Panc1 (cell line): ENCODE measurements at regions not wholly inside any gene's neighbourhood (a gene's known extent, or its start where the extent isn't known, plus 50 kb on each side); places are given as distances from the start of the nearest gene placed in this dataset.

Experiments
- ATAC-seq: fragments of 200-7000 bp; cut with Tn5 transposase; 2 replicates; pipeline ENCODE4 v1.9.1; 2020; ENCODE audit warnings: mild to moderate bottlenecking, moderate library complexity
- BruUV-seq: library from RNA; stranded (reverse); fragments of 400-500 nt; replicated peaks from 2 replicates; lab custom pipeline; 2021; lab: Mats Ljungman, UMichigan
- CTCF ChIA-PET: fragments of 300-600 bp; sonication (Branson Sonifier 250); formaldehyde crosslinking; loops from one replicate; lab custom pipeline; 2022; ENCODE audit warnings: antibody characterized with exemption; lab: Charles Lee
- POLR2A ChIA-PET: fragments of 300-600 bp; sonication (Branson Sonifier 250); formaldehyde crosslinking; loops from one replicate; lab custom pipeline; 2022; ENCODE audit warnings: antibody characterized with exemption; lab: Charles Lee
- DNase-seq: peaks from one replicate; pipeline ENCODE4 v3.0.0-alpha.2; 2010; ENCODE audit warnings: low read depth, low spot score
- H3K27ac ChIP-seq: 2 replicates; pipeline ENCODE4 v1.5.1; 2011; ENCODE audit warnings: mild to moderate bottlenecking, low read length, inconsistent platforms
- H3K27me3 ChIP-seq: fragments of 200-500 bp; sonication (Bioruptor generic); 2 replicates; pipeline ENCODE4 v1.6.0; 2014; ENCODE audit warnings: low read length, inconsistent platforms; ENCODE audit not compliant: control insufficient read depth, insufficient read depth
- H3K36me3 ChIP-seq: fragments of 200-500 bp; sonication (Bioruptor generic); 2 replicates; pipeline ENCODE4 v1.5.1; 2014; ENCODE audit warnings: inconsistent platforms, mild to moderate bottlenecking, low read length, moderate library complexity; ENCODE audit not compliant: control insufficient read depth, insufficient read depth
- H3K4me1 ChIP-seq: 2 replicates; pipeline ENCODE4 v1.5.1; 2011; ENCODE audit warnings: inconsistent platforms, mild to moderate bottlenecking, low read length, moderate library complexity; ENCODE audit not compliant: control insufficient read depth, insufficient read depth
- H3K4me3 ChIP-seq, 2 experiments: 2 replicates each; pipeline ENCODE4 v1.5.1; 2011 to 2012; ENCODE audit warnings: low read depth in 2 of 2, low read length in 2 of 2, mild to moderate bottlenecking in 2 of 2, inconsistent platforms in 1 of 2, moderate library complexity in 1 of 2
- H3K9me3 ChIP-seq: fragments of 200-500 bp; sonication (Bioruptor generic); 2 replicates; pipeline ENCODE4 v1.5.1; 2014; ENCODE audit warnings: low read depth, mild to moderate bottlenecking, inconsistent platforms, low read length, moderate library complexity; ENCODE audit not compliant: control insufficient read depth, insufficient read depth
- POLR2AphosphoS5 ChIP-seq: IDR thresholded peaks from 2 replicates; pipeline ENCODE4 v1.6.1; 2012; ENCODE audit warnings: mild to moderate bottlenecking, low read depth, low read length, moderate library complexity
- SIN3A ChIP-seq: IDR thresholded peaks from 2 replicates; pipeline ENCODE4 v1.6.1; 2012; ENCODE audit warnings: low read depth, mild to moderate bottlenecking, low read length, moderate library complexity, borderline replicate concordance; ENCODE audit not compliant: insufficient read depth
- TCF7L2 ChIP-seq: IDR thresholded peaks from 2 replicates; pipeline ENCODE4 v1.6.1; 2011; ENCODE audit warnings: mild to moderate bottlenecking, low read depth, low read length, inconsistent platforms
- in situ Hi-C: cut with HindIII; loops from 2 replicates; pipeline ENCODE4 v1.10.0; 2016; ENCODE audit warnings: low sequenced_read_pairs, low pct_unique_long_range_greater_than_20kb
- intact Hi-C: fragments of 100-400 bp; cut with micrococcal nuclease; formaldehyde crosslinking; loops from one replicate; pipeline ENCODE4 v1.10.0; 2022; ENCODE audit not compliant: unreplicated experiment
- TF ChIP-seq, protein P1 (sequence below): fragments of 450-650 bp; IDR thresholded peaks from 2 replicates; pipeline ENCODE4 v1.5.1; 2017; ENCODE audit warnings: mild to moderate bottlenecking
- TF ChIP-seq, protein P2 (sequence below), 2 experiments: IDR thresholded peaks; 2 replicates each; pipeline ENCODE4 v1.6.1; 2011 to 2012; ENCODE audit warnings: low read depth in 2 of 2, control low read depth in 1 of 2, low read length in 1 of 2, mild to moderate bottlenecking in 1 of 2, moderate library complexity in 1 of 2; ENCODE audit not compliant: insufficient read depth in 1 of 2

DNA sequence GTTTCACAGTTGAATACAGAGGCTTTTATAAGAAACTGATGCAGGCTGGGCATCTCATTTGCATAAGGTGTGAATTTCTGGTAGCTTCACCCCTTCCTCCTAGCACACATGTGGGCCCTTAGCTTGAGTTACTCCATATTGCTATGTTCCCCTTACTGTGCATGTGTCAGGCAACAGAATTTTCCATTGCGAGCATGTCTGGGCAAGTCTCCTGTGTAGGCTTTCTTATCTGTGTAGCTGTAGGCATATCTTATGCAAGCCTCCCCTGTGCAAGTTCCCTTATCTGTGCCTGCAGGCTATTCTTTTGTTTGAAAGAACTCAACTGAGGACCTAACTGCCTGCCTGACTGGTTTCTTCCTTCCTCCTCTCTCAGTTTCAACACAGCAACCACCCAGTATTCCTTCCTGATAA, 597.4 kb upstream of the CDH5 start:
- H3K4me1 ChIP-seq: no peaks in the 10 kb centered on the region
- ChIA-PET POLR2A (no interaction called here), CTCF (no interaction called here)
- in situ Hi-C loops: no loop called here
- intact Hi-C loops: no loop called here
- H3K27me3 ChIP-seq: no peaks in the 10 kb centered on the region
- no TSS peak for BruUV-seq
- no peak overlapping the region for H3K27ac ChIP-seq
- no peak overlapping the region for H3K4me3 ChIP-seq
- H3K36me3 ChIP-seq: no peaks in the 10 kb centered on the region
- TF ChIP-seq, protein P1, sequence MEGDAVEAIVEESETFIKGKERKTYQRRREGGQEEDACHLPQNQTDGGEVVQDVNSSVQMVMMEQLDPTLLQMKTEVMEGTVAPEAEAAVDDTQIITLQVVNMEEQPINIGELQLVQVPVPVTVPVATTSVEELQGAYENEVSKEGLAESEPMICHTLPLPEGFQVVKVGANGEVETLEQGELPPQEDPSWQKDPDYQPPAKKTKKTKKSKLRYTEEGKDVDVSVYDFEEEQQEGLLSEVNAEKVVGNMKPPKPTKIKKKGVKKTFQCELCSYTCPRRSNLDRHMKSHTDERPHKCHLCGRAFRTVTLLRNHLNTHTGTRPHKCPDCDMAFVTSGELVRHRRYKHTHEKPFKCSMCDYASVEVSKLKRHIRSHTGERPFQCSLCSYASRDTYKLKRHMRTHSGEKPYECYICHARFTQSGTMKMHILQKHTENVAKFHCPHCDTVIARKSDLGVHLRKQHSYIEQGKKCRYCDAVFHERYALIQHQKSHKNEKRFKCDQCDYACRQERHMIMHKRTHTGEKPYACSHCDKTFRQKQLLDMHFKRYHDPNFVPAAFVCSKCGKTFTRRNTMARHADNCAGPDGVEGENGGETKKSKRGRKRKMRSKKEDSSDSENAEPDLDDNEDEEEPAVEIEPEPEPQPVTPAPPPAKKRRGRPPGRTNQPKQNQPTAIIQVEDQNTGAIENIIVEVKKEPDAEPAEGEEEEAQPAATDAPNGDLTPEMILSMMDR: no peak
- TF ChIP-seq SIN3A (no peak), POLR2AphosphoS5 (no peak), TCF7L2 (no peak)
- TF ChIP-seq, protein P2, sequence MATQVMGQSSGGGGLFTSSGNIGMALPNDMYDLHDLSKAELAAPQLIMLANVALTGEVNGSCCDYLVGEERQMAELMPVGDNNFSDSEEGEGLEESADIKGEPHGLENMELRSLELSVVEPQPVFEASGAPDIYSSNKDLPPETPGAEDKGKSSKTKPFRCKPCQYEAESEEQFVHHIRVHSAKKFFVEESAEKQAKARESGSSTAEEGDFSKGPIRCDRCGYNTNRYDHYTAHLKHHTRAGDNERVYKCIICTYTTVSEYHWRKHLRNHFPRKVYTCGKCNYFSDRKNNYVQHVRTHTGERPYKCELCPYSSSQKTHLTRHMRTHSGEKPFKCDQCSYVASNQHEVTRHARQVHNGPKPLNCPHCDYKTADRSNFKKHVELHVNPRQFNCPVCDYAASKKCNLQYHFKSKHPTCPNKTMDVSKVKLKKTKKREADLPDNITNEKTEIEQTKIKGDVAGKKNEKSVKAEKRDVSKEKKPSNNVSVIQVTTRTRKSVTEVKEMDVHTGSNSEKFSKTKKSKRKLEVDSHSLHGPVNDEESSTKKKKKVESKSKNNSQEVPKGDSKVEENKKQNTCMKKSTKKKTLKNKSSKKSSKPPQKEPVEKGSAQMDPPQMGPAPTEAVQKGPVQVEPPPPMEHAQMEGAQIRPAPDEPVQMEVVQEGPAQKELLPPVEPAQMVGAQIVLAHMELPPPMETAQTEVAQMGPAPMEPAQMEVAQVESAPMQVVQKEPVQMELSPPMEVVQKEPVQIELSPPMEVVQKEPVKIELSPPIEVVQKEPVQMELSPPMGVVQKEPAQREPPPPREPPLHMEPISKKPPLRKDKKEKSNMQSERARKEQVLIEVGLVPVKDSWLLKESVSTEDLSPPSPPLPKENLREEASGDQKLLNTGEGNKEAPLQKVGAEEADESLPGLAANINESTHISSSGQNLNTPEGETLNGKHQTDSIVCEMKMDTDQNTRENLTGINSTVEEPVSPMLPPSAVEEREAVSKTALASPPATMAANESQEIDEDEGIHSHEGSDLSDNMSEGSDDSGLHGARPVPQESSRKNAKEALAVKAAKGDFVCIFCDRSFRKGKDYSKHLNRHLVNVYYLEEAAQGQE (IDR thresholded peaks at IDR 0.05; ENCODE audit: insufficient read depth in 1 of 2, low read depth in 2 of 2, low read length in 1 of 2): no peak
- no peaks in the 10 kb centered on the region for H3K9me3 ChIP-seq
- no peak for DNase-seq
- ATAC-seq: no peak

DNA sequence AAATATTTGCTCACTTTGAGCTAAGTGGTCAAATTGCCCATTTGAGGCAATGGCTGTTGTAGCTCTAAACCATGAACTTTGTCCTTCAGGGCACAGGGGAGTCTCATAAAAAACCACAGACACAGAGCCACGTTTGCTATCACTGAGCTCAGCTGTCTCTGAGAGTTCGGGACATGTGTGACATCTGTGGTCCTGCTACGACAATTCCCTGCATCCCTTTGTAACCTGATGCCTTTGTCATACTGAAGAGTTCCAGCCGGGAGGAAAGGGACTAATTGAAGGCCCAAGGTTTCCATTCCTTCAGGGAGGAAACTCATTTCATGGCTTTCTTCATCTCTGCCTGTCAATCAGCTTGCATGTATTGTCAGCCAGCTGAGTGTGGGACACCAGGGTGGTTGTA, 599.4 kb upstream of the CDH5 start:
- TF ChIP-seq, protein P2 (IDR thresholded peaks at IDR 0.05; ENCODE audit: insufficient read depth in 1 of 2, low read depth in 2 of 2, low read length in 1 of 2): no peak
- no peak for TF ChIP-seq TCF7L2
- TF ChIP-seq POLR2AphosphoS5: no peak
- TF ChIP-seq, protein P1: no peak
- TF ChIP-seq SIN3A: no peak
- no TSS peak for BruUV-seq
- H3K4me3 ChIP-seq: no peak overlapping the region
- H3K27ac ChIP-seq: no peak overlapping the region
- no peaks in the 10 kb centered on the region for H3K27me3 ChIP-seq
- no peaks in the 10 kb centered on the region for H3K4me1 ChIP-seq
- ATAC-seq: no peak
- ChIA-PET POLR2A (no interaction called here), CTCF (no interaction called here)
- no peak for DNase-seq
- in situ Hi-C loops: no loop called here
- no peaks in the 10 kb centered on the region for H3K9me3 ChIP-seq
- H3K36me3 ChIP-seq: no peaks in the 10 kb centered on the region
- intact Hi-C loops: no loop called here
